ENCODE measurements at regions not wholly inside any gene's neighbourhood (a gene's known extent, or its start where the extent isn't known, plus 50 kb on each side); places are given as distances from the start of the nearest gene placed in this dataset.

DNA sequence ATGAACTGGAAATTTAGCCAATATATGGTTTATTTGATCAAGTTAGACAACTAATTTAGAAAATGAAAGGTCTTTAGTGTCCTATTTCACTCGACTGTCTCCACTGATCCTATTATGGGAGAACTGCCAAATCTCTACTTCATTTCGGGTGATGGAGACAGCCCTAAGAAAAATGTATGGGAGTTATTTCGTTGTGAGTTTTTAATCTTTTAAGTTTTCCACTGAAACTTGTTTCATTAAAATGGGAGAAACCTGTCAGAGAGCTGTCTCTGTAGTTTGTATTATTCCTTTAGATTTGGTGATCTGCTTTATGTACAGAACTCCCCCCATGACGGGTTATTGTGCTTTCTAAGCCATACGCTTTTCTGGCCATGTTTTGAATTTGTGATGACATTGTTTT, 899.7 kb downstream of the ADGRL2 start:
- H3K4me1 ChIP-seq = no peaks in the 10 kb centered on the region
- H3K27me3 ChIP-seq = no peaks in the 10 kb centered on the region
- no peak overlapping the region for H3K27ac ChIP-seq
- no peaks in the 10 kb centered on the region for H3K36me3 ChIP-seq
- no peak for DNase-seq (ENCODE audit: low spot score in 2 of 2)
- intact Hi-C loops (cut with DNase I; ENCODE audit: low total_unique reads) = no loop called here
- no peaks in the 10 kb centered on the region for H3K9me3 ChIP-seq
- TF ChIP-seq POLR2AphosphoS5 (IDR thresholded peaks at IDR 0.05) (no peak), POLR2A (IDR thresholded peaks at IDR 0.05) (no peak)
- TF ChIP-seq, protein P1, sequence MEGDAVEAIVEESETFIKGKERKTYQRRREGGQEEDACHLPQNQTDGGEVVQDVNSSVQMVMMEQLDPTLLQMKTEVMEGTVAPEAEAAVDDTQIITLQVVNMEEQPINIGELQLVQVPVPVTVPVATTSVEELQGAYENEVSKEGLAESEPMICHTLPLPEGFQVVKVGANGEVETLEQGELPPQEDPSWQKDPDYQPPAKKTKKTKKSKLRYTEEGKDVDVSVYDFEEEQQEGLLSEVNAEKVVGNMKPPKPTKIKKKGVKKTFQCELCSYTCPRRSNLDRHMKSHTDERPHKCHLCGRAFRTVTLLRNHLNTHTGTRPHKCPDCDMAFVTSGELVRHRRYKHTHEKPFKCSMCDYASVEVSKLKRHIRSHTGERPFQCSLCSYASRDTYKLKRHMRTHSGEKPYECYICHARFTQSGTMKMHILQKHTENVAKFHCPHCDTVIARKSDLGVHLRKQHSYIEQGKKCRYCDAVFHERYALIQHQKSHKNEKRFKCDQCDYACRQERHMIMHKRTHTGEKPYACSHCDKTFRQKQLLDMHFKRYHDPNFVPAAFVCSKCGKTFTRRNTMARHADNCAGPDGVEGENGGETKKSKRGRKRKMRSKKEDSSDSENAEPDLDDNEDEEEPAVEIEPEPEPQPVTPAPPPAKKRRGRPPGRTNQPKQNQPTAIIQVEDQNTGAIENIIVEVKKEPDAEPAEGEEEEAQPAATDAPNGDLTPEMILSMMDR (IDR thresholded peaks at IDR 0.05) = no peak
- H3K4me3 ChIP-seq = no peak overlapping the region

DNA sequence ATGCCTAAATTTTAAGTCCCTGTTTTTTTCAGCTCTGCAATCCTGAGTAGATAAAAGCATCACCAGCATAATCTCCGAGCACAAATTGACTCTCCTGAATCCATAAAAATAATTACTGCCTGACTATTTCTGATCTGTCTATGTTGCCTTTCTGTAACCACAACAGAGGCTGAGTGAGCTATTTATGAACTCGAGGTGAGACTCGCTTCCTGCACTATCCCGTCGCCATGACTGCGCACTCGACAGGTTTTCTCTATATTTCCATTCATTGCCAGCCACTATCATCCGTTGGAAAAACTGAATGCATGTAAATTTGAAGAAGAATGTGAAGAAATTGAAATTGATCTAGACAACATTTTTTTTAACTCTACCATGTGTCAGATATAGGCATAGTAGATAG, 897.2 kb downstream of the ADGRL2 start:
- Histone ChIP-seq H3K27me3 (no peaks in the 10 kb centered on the region), H3K36me3 (no peaks in the 10 kb centered on the region), H3K9me3 (no peaks in the 10 kb centered on the region), H3K4me3 (no peak overlapping the region), H3K27ac (no peak overlapping the region), H3K4me1 (no peaks in the 10 kb centered on the region)
- intact Hi-C loops (cut with DNase I; ENCODE audit: low total_unique reads) = loop anchor here (5.0 kb wide), 1 partner anchor 881 kb away; no protein-coding TSS in a partner anchor
- TF ChIP-seq, protein P1 (IDR thresholded peaks at IDR 0.05) = no peak
- no peak for TF ChIP-seq POLR2AphosphoS5 (IDR thresholded peaks at IDR 0.05)
- TF ChIP-seq POLR2A (IDR thresholded peaks at IDR 0.05) = no peak
- no peak for DNase-seq (ENCODE audit: low spot score in 2 of 2)

DNA sequence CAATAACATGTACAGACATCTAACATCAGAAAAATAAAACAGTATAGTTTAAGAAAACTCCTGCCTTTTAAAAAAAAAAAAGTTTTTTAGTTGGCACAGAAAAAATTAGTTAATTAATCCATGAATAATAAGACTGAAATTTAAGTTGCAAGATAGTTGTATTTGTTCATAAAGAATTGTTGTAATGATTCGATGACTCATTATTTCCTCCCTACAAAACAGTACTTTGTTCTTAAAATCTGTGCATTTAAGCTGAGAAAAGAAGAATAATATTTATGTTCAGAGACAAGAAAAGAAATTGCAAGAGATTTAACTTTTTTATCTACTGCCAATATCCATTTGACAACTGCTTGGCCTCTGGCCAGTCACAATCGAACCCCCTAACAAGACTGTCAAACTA, 894.7 kb downstream of the ADGRL2 start:
- no peak overlapping the region for H3K4me3 ChIP-seq
- H3K27ac ChIP-seq = no peak overlapping the region
- H3K9me3 ChIP-seq = no peaks in the 10 kb centered on the region
- no peak for DNase-seq (ENCODE audit: low spot score in 2 of 2)
- no peaks in the 10 kb centered on the region for H3K27me3 ChIP-seq
- intact Hi-C loops (cut with DNase I; ENCODE audit: low total_unique reads) = loop anchor here (5.0 kb wide), 1 partner anchor 878 kb away; no protein-coding TSS in a partner anchor
- H3K4me1 ChIP-seq = no peaks in the 10 kb centered on the region
- TF ChIP-seq, protein P1 (IDR thresholded peaks at IDR 0.05) = no peak
- TF ChIP-seq POLR2A (IDR thresholded peaks at IDR 0.05) = no peak
- TF ChIP-seq POLR2AphosphoS5 (IDR thresholded peaks at IDR 0.05) = no peak
- no peaks in the 10 kb centered on the region for H3K36me3 ChIP-seq

DNA sequence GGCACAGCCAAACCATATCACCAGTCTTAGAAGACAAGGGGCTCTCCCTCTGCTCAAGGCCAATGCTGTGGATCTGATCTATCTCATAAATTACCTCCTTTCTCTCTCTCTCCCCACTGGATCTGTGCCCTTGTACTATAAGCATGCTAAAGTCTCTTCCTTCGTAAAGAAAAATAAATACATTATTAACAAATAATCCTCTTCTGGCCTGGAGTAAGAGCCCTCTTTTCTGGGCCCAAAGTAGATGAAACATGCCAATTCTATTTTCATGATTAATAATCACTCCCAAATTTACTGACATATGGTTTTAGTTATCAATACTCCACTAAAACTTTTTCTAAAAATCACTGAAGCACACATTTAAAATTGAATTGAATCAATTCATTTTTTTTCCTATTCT, 889.7 kb downstream of the ADGRL2 start:
- TF ChIP-seq POLR2A (IDR thresholded peaks at IDR 0.05) (no peak), POLR2AphosphoS5 (IDR thresholded peaks at IDR 0.05) (no peak)
- TF ChIP-seq, protein P1 (IDR thresholded peaks at IDR 0.05) = no peak
- no peak overlapping the region for H3K27ac ChIP-seq
- H3K27me3 ChIP-seq = no peaks in the 10 kb centered on the region
- H3K4me3 ChIP-seq = no peak overlapping the region
- intact Hi-C loops (cut with DNase I; ENCODE audit: low total_unique reads) = no loop called here
- no peaks in the 10 kb centered on the region for H3K4me1 ChIP-seq
- H3K36me3 ChIP-seq = no peaks in the 10 kb centered on the region
- peaks cover 7 to 18% of the 10 kb centered on the region in 2 donors for H3K9me3 ChIP-seq
- no peak for DNase-seq (ENCODE audit: low spot score in 2 of 2)

DNA sequence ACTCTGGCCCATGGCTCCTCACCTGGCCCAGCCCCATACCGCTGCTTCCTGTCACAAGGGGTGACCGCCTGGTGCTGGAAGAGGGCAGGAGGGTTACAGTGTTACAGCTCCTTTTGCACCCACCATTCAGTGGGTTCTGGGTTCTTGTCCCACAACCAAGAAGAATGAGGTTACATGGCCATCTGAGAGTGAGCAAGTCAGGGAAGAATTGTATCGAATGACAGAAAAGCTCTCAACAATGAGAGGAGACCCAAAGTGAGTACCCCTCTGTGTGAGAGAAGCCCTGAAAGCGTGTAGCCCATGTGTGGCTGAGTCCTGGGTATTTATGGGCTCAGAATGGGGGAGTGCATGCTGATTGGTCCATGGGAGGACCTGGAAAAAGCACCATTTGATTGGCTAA, 888.5 kb downstream of the ADGRL2 start:
- intact Hi-C loops (cut with DNase I; ENCODE audit: low total_unique reads) = no loop called here
- TF ChIP-seq POLR2AphosphoS5 (IDR thresholded peaks at IDR 0.05) (no peak), POLR2A (IDR thresholded peaks at IDR 0.05) (no peak)
- TF ChIP-seq, protein P1 (IDR thresholded peaks at IDR 0.05) = no peak
- Histone ChIP-seq H3K27me3 (no peaks in the 10 kb centered on the region), H3K9me3 (peaks cover 7 to 18% of the 10 kb centered on the region in 2 donors), H3K4me3 (no peak overlapping the region), H3K36me3 (no peaks in the 10 kb centered on the region), H3K4me1 (no peaks in the 10 kb centered on the region), H3K27ac (no peak overlapping the region)
- DNase-seq (ENCODE audit: low spot score in 2 of 2) = no peak
